Left renal cortex interstitium (tissue), 4 donors: ENCODE measurements at regions not wholly inside any gene's neighbourhood (a gene's known extent, or its start where the extent isn't known, plus 50 kb on each side); places are given as distances from the start of the nearest gene placed in this dataset.
"Not testable (repeated sequence)": the region's sequence is repeated elsewhere in the genome, so short reads cannot be mapped to it uniquely, and the experiment has no call there.

Experiments
- DNase-seq, 4 donors: peaks; one replicate each; pipeline ENCODE4 v3.0.0-alpha.2; 2013; ENCODE audit warnings: low read depth in 4 of 4, low spot score in 2 of 4, missing footprints in 1 of 4

DNA sequence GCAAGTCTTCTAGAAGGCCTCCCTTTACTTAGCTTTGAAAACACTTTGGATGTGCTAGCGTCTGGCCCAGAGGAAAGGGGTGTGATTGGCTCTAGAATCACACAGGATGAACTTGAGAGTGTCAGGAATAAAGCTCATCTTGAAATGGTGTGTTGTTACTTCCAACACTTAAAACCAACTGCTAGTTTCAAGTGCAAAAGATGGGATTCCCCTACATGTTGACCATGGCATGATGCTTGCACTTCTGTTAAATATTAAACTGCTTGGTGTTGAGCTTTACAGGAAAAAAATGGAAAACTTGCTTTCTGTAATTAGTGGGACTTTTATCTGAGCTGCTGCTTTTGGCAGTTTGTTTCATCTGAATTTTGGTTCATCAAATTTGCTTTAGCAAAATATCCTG, 261.1 kb downstream of the MED10 start:
- DNase-seq = no peak

DNA sequence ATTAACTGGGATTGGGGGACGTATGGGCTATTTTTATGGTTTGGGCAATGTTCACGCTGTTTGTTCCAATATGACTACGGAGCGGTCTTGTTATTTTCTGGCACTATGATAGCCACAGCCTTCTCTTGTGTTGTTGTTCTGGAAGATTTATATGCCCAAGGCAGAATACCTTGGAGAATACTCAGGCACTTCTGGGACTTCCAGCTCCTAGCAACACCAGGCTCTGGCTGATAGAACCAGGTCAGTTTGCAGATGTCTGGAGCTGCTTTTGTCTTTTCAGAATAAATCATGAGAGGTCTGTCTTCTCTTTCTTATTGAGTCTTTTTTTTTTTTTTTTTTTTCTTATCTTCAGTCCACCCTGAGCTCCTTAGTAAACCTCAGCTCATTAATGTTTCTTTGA, 262.5 kb downstream of the MED10 start:
- DNase-seq = no peak

DNA sequence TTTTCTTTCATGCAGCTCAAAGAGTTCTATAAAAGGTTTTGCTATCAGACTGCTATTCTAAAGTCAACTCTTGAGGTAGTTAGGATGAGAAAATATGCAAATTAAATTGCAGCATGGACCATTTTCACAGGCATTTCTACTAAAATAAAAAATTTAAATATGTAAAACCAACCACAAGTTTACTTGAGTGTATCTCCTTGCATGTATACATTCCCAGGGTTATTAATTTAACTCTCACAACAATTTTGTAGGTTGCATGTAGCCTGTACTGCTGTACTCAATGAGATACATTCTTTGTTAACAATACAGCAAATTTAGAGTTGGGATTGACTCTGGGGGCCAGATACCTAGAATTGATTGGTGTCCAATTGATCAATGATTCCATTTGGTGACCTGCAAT, 265.8 kb downstream of the MED10 start:
- no peak for DNase-seq

DNA sequence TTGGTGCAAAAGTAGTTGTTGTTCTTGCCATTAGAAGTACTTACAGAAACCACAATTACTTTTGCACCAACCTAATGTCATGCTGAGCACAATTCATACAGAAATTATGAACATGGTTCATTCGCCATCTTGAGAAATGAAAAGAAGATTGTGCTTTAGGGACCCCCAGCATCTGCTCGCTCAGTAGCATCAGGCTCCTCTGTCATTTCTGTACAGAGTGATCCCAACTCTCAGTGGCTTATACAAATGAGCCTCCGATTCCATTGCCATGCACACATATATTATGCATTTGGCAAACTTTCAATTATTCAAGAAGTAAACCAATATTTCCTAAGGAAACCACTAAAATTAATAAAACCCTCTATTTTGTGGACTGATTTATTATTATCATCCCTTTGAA, 266.2 kb downstream of the MED10 start:
- DNase-seq = no peak

DNA sequence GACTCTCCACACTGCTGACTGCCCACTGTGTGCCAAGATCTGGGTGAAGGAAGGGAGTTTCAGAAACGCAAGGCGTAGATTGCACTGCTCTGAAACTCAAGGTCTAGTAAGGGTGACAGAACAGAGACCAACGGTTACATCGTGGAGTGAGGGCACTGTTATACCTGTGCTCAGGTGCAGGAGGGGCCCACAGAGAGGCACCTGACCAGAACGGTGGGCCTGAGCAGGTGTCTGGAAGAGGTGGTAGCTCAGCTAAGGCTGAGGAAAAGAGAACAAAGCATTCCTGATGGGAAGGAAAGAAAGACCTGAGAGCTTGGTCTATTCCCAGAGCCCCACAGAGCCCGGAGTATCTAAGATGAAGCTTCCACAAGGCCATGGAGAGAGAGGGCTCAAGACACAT, 267.2 kb downstream of the MED10 start:
- DNase-seq = no peak

DNA sequence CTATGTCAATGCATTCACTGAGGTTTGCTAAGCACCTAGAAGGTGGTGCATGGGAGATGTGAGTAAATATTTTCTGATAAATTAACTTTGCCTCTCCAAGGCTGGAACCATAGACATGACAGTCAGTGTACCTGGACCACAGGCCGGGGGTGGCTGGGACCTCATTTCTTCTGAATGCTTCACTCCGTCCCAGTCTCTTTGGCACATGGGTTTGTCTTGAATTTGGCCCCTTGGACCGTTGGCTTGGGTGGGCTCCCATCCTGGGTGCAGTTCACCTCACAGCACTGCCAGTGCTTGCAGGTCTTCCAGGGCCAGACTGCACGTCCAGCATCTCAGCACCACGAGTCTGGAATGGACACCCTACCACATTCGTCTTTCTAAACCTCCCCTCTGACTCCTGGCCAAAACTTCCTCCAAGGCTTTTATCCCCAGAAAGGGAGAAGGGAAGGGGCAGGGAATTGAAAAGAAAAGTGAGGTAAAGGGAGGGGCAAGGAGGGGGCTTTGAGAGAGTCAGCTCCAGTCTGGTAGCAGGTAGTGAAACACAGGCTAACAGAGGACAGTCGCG, 267.8 kb downstream of the MED10 start:
- no peak for DNase-seq

DNA sequence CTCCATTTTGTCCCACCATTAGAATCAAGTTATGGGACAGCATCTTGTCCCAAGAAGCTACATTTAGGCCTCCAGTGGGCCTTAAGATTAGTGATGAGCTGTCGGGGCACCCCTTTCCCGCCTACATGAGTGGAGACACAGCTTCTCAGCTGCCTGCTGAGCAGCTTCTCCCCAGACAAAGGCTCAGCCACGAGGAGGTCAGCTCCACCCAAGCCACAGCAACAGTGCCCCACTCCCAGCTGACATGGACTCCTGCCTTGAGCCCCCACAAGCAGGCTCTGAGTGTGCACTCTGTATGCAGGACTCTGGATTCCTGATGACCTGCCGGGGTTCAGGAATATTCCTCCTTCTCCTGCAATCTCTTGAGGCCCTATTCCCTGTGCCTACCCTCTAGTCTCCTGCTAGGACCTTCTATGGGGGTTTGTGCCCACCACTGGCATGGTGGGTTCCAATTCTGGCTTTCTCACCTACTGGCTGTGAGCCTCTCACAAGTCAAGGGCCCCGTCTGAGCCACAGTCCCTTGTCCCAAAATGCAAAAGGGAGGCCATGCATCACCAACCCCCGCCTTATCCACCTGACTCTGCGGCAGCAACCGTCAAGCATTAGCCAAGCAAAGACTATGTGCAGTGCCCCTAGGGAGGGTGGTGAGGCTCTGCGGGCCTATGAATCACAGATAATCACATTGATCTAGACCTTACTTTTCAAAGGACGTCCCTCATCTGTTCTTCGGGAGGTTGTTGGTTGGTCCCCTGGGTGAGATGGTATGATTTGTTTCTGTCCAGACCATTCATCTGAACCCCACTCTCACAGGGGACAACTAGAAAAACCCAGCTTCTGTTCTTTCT, 269.1 kb downstream of the MED10 start:
- DNase-seq = no peak

DNA sequence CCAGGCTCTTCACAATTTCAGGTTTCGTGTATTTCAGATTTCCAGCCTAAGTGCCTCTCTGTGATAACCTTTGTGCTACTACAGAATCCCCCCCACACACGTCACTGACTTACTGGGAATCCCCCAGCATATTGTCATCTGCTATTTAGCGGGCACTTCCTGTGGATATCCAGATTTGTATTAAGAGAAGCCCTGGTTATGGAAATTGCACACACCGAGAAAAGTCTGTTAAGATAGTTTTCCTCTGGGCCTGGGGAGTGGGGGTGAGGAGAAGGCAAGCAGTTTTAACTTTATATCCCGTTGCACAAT, 269.9 kb downstream of the MED10 start:
- no peak for DNase-seq

DNA sequence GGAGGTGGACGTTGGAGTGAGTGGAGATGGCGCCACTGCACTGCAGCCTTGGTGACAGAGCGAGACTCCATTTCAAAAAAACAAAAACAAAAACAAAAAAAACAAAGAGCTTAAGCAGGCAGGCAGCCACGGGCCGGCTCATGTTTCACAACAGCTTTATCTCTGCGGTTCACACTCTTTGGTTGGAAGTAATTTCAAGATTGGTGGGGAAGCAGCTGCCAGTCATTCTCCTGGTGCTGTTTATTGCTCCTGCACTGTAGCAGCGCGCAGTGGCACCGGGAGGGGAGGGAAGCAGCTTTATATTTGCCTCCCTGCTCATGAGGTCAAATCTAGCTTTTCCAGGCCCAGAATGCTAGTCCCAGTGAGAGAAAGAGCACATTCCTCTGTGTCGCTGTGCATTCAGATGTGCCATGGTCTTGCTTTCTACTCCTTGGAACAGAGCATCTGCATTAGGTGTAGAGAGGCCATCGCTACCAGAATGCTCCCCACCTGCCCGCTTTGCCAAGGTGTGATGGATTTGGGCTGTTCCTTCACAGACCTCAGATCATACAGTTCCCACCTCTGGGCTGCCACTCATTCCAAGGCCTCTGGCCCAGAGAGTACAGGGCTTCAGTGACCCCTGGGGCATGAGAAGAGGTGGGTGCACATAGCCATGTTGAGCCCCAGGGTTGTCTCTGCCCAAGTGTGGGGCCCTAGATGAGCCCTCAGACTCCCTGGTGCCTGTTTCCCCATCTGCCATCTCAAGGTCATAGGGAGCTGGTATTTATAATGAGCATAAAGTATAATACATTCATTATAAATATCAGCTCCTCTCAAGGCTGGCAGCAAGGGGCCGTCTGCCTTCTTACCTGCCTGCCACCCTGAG, 270.4 kb downstream of the MED10 start:
- no peak for DNase-seq

DNA sequence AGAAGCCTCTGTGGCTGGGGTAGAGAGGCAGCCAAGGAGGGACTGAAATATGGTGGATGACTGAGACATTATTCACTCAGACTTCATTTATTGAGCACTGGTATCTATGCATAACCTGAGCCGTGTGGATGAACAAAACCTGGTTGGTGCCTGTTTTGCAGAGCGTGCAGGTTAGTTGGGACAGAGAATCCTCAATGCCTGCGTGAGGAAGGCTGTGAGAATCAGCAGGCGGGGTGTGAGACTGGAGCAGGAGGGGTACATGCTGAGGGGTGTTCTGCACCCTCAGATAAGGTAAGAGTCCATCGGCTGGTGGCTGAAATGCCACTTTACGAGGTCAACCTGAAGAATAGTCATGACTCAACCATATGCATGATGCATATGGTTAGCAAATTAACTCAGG, 271.6 kb downstream of the MED10 start:
- DNase-seq = no peak

DNA sequence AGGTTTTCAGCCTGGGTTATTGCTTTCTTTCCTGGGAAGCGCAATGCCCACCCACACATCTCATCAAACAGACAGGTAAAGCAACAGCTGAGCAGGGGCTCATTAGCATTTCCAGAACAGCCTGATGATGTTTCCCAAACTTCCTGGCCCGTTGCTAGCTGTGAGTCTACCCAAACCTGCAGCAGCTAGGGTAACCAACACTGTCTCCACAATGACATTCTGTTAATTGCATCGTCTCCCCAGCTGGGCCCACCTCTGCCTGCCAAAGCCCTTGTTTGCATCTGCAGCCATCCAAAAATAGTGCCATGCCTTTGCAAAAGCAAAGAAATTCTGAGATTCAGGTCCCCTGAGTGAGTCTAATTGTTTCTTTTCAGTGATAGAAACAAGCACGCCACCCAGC, 273.0 kb downstream of the MED10 start:
- DNase-seq = no peak

DNA sequence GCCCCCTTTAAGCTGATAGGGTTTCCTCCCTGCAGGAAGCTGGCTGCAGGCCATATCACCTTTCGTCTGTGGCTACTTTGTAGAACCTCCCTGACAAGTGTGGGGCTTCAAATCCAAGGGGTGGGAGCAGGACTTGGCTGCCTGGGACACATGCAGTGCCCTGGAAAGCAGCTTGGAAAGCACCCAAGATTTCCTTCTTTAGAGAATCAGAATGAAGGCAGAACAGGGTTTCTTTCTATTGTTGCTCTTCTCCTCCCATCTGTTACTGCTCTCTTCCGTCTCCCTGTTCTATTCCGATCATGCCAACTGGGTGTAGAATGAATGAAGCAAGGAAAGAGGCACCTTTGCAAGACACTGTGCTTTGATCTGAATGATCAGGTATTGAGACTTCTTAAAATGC, 282.2 kb downstream of the MED10 start:
- DNase-seq = no peak

DNA sequence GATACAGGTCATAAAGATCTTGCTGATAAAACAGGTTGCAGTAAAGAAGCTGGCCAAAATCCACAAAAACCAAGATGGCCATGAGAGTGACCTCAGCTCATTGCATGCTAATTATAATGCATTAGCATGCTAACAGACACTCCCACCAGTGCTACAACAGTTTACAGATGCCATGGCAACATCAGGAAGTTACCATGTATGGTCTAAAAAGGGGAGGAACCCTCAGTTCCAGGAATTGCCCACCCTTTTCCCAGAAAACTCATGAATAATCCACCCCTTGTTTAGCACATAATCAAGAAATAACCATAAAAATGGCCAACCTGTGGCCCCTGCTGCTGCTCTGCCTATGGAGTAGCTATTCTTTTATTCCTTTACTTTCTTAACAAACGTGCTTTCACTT, 284.2 kb downstream of the MED10 start:
- not testable (repeated sequence) for DNase-seq

DNA sequence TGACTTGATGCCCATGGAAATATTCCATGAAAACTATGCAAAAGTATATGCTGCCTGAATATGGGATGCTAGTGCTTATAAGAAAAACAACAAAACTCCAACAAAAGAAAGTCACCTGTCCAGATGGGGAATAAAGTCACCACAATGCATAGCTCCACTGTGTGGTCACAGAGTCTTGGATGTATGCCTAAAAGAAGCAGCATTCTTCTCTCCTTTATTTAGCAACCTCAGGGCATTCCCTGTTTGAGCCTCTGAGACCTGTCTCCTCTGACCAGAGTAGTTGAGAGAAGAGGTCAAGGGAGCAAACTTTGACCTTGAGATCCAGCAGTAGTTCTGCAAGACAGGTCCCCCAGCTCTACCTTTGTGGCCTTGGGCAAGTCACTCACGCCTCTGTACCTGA, 287.5 kb downstream of the MED10 start:
- no peak for DNase-seq

DNA sequence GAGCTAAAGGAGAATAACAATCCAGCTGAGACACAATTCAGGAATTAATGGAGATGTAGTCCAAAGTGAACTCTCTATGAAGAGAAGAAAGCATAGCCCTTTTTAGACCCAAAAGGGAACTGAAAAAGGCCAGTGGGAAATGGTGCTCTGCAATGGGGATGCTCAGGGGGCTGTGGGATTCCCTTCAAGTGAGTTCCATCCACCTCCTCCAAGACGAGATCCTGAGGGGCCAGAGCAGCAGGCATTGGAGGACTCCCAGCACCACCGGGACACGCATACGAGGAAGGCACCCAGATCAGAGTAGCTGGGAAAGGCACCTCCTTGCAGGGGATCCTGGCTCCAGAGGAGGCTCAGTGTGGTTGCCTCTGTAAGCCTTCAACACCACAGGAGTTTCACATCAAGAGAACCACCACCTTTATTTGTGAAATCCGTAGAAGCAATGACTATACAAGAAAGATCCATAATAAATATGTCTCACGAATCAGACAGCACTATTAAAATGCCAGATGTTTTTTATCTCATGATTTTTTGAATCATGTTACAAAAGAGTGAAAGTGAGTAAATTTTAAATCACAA, 288.2 kb downstream of the MED10 start:
- no peak for DNase-seq

DNA sequence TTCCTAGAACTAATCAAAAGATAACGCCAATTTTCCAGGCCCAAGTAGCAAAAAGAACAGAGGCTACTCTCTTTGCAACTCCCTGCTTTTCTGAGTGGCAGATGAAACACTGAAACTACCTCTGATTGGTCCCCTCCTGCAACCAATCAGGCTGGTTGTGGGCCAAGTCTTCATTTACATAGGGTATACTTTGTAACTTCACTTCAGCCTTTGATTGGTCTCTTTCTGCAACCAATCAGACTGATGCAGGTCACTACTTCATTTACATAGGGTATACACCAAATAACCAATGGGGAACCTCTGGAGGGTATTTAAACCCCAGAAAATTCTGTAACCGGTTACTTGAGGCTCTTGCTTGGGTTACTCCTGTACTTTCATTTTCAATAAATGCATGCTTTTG, 289.6 kb downstream of the MED10 start:
- DNase-seq = no peak

DNA sequence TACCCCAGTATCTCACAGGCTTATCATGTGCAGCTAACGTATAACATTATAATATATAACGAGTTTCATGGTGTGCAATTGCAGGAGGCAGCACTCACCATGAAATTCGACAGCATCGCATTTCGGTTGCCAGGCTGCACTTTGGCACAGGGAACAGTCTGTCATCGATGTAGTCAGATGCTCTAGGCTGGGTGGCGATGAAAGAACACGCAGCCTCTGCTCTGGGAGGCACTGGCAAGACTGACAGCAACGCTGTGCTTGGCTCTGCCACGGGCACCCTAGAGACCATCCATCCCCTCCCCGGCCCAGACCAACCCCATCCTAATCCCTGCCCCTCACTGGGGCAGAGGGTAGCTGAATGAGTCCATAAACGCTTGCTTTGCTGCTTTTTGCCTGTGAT, 290.8 kb downstream of the MED10 start:
- DNase-seq = no peak

DNA sequence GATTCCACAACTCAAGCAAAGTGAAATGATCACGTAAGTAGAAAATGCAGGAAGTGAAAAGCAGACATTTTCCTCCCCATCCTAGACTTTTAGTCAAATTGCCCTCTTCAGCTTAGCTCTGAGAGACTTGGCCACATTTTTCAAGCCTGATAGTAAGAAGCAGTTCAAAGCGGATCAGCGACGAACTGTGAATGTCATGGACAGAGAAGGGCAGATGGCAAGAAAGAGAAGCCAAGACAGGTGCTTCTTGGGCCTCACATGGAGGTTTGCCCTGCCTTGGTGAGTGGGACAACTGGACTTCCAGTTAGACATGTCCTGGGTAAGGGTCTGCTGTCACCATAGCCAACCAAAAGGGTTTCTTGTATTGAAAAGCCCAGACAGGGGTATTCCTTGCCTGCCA, 291.5 kb downstream of the MED10 start:
- no peak for DNase-seq

DNA sequence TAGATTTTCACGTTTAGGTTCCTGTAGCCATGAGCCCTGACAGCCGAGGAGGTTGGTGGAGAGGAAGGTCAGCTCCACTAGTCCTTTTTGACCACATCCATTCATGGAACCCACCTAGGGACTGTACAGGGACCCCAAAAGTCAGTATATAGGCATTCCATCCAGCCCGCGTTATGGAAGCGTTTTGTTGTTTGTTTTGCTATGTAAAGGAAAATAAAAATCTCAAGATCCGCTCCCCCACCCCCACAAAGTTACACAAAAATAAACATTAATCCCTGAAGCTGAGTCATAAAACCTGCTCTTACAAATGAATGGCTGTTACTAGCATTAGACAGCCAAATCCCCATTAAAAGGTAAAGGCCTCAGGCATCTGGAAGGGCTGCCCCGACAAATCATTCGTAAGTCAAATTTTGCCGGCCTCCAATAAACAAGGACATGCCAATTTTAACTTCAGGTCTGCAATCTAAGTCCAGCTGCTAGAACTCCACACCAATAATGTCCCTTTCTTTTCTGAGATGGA, 292.9 kb downstream of the MED10 start:
- no peak for DNase-seq

DNA sequence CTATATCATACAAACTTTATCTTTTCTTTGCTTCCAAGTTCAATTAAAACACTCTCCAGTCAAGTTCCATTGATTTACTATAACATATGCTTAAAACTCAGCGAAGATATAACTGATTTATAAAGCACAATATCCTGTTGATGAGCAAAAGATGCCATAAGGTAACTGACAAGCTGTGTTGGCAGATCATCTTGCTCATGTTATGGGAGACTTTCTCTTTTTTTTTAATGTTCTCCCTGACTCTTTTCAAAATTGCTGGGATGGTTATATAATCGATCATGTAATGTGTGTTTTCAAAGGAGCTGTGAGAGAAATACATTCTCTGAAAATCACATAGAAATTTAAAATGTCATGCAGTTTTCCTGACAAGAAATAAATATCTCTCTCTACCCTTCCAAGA, 293.5 kb downstream of the MED10 start:
- no peak for DNase-seq

DNA sequence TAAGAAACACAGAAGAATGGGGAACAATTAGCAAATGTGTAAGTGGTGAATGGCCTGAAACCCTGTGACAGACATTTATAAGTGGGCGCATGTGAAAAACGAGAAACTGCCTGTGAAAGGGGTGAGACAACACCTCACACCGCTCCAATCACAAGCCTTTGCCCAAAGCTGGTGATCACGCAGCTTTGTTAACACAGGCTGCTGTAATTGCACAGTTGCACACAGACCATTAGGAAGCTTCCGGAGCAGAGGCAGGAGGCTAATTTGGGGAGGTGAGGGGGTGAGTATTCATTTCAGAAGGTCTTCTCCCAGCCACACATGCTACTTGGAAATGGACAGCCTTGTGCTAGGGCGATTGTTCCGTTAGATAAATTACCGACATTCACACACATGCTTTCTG, 294.0 kb downstream of the MED10 start:
- no peak for DNase-seq
